Amniotic epithelial cell (primary cell): ENCODE measurements at regions not wholly inside any gene's neighbourhood (a gene's known extent, or its start where the extent isn't known, plus 50 kb on each side); places are given as distances from the start of the nearest gene placed in this dataset.
"Not testable (repeated sequence)": the region's sequence is repeated elsewhere in the genome, so short reads cannot be mapped to it uniquely, and the experiment has no call there.

ENCODE experiments used
- DNase-seq: peaks from one replicate; pipeline ENCODE4 v3.0.0-alpha.2; 2010; ENCODE audit warnings: low read depth

DNA sequence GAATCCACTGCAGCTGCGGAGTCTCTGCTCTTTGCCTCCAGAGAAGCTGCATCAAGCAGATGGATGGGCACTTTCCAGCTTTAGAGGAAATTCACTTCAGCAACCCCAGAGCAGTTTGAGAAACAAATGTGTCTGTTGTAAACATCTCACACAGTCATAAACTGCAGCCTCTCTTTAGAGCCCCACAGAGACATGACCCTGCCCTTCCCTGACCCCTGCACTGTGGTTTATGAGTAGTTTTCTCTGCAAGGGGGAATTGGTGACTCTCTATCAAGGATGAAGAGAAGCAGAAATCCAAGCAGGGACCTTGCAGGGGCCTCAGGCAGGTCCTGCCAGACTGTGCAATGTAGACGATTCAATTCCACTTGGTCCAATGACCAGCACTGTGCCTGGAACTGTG lies 160.2 kb downstream of the SH2D4B start:
- no peak for DNase-seq

DNA sequence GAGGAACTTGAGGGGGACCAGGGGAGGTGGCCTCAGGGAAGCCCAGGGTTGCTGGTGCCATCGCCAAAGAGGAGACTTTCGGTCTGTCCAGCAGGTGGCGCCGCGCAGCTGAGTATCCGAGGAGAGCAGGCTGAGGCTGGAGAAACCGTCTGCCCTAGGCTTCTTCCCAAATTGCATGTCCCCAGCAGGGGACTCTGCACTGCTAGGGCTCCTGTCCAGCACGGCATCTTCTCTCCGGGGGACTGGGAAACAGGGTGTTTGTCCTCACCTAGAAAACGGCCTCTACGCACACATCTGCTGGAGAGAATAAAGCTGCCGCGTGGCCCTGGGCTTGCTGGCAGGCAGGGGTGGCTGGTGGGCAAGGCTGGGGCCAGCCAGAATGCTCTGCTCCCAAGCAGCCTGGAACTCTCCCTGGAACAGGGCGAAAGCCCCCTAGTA lies 161.9 kb downstream of the SH2D4B start:
- peak; percentile 27 for DNase-seq

- no peak for DNase-seq
These were observed 162.6 kb downstream of the SH2D4B start for GRCh38 chr10:80700252-80700651.

- no peak for DNase-seq
These were observed 163.2 kb downstream of the SH2D4B start for GRCh38 chr10:80700760-80701444.

- DNase-seq = no peak
These were observed 164.0 kb downstream of the SH2D4B start for GRCh38 chr10:80701706-80702105.

- DNase-seq = no peak
These were observed 164.4 kb downstream of the SH2D4B start for GRCh38 chr10:80702143-80702542.

DNA sequence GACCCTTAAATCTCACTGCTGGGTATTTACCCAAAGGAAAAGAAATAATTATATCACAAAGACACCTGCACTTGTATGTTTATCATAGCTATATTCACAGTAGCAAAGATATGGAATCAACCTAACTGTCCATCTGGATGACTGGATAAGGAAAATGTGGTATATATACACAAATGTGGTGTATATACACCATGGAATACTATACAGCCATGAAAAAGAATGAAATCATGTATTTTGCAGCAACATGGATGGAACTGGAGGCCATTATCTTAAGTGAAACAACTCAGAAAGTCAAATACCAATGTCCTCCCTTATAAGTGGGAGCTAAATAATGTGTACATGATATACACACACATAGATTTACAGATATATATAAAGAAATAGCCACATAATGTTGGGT lies 168.2 kb downstream of the SH2D4B start:
- DNase-seq = no peak

DNA sequence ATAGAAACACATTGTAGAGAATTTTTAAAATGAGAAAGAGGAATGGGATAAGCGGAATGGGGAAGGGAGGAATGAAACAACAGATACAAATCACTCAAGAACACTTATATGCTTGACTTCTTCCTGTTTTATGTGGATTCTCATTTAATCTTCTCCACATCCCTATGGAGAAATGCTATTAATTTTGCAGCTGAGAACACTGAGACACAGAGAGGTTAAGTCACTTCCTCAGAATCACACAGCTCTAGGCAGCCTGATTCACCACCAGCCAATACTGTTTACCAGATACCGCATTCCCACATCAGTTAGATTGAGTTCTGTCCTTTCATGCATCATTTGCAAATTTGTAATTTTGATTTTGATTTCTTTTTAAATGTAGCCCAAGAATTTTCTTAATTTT lies 170.5 kb downstream of the SH2D4B start:
- DNase-seq = no peak

- no peak for DNase-seq
These were observed 171.1 kb downstream of the SH2D4B start for GRCh38 chr10:80708808-80709207.

DNA sequence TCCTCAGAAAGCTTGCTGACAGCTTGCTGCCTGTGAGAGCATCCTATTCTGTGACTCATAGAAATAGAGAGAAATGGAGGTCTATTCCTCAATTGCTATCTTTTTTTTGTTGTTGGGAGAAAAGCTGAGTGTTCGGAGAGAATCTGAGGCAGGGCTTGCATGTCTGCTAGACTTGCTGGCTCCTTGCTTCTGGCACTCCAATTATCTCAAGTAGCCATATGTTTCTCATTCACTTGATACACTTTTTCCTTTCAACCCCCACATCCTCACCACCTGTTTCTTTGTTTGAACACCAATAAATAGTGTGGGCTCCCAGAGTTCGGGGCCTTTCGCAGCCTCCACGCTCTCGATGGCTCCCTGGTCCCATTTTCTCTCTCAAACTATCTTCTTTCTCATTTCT lies 172.2 kb downstream of the SH2D4B start:
- DNase-seq = no peak

- DNase-seq = no peak
These were observed 175.8 kb downstream of the SH2D4B start for GRCh38 chr10:80713398-80713928.

DNA sequence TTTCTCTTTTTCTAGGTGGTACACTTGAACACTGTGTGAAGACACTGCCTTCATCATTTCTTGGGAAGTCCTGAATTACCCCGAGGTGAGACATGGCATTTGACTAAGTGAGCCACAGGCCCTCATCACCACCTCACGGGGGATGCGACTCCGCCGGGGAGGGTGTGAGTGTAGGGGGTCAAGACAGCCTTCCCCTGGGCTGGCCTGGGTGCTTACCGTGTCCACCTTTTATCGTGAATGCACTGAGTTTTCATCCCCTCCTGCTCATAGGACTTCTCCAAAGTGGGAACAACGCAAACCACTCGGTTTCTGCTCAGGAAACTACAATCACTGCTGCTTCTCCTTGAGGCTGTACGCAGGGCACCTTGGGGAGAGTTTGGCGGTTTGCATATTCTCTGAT lies 176.9 kb downstream of the SH2D4B start:
- no peak for DNase-seq

GRCh38 chr10:80718024-80718423 lies 180.3 kb downstream of the SH2D4B start:
- DNase-seq = no peak

- DNase-seq = no peak
These were observed 182.2 kb downstream of the SH2D4B start for GRCh38 chr10:80719935-80720334.

GRCh38 chr10:80720549-80720948 lies 182.8 kb downstream of the SH2D4B start:
- DNase-seq = no peak

GRCh38 chr10:80728354-80728753 lies 190.7 kb downstream of the SH2D4B start:
- DNase-seq = not testable (repeated sequence)

DNA sequence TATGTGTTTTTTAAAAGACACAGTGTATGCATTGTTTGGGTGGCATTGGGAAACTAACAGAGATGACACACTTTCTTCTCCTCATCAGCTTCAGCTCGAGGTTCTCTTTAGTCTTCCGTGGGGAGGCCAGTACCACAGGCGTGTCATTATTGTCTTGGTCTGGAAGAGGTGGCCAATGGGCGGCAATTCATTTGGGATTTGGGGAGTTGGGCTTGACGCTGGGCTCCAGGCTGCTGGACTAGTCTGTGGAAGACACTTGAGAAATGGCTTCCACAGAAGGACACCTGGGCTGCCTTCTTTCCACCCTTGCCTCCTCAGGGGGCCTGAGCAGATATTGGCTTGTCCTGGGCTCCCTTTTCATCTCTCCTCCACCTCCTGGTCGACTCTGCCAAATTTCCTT lies 192.2 kb downstream of the SH2D4B start:
- DNase-seq = no peak

- DNase-seq = no peak
These were observed 192.8 kb downstream of the SH2D4B start for GRCh38 chr10:80730522-80730921.

- no peak for DNase-seq
These were observed 196.9 kb downstream of the SH2D4B start for GRCh38 chr10:80734589-80734988.

DNA sequence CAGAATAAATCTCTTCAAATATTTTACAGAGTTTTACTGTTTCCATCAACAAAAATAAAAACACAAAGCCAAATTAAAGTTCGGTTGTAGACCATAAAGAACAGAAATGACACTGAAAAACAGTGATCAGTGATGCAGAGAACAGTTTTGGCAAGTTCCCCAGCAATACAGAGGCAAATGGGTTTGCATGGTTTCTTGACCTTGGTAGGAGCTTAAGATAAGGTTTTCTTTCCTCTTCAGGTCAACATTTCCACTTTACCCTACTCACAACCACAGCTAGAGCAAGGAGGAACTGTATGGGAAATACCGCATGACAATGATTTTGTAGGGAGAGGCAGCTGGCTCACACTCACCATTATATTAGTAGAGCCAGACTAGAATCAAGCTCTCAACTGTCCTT lies 199.5 kb downstream of the SH2D4B start:
- DNase-seq = no peak

DNA sequence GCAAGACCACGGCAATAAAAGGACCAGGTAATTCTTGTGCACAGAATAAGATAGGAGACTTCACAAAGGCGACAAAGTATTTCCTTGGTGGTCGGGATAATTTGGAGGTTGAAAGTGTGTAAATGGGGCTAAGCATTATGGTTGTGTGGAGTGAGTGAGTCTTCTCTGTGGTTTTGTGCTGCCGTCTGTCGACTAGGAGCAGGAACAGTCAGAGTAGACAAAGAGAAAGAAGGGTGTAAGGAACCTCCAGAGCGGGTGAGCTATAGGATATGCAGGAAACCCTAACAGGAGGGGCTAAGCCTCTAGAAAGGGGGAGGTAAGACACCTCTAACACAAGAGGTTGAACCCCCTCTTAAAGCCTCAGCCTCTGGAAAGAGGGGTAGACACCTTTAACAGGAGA lies 201.6 kb downstream of the SH2D4B start:
- no peak for DNase-seq

- DNase-seq = no peak
These were observed 202.4 kb downstream of the SH2D4B start for GRCh38 chr10:80739963-80740715.

- DNase-seq = no peak
These were observed 203.6 kb downstream of the SH2D4B start for GRCh38 chr10:80741278-80741677.
